MM.1S (cell line): ENCODE measurements at regions not wholly inside any gene's neighbourhood (a gene's known extent, or its start where the extent isn't known, plus 50 kb on each side); places are given as distances from the start of the nearest gene placed in this dataset.

ENCODE experiments used
- DNase-seq: peaks from one replicate; pipeline ENCODE4 v3.0.0-alpha.2; 2015
- H2AFZ ChIP-seq: fragments of 300-600 bp; sonication (generic); 2 replicates; pipeline ENCODE4 v1.6.0; 2016; ENCODE audit warnings: antibody characterized with exemption, low read length
- H3F3A ChIP-seq: fragments of 300-600 bp; sonication (generic); 2 replicates; pipeline ENCODE4 v1.6.1; 2016; ENCODE audit warnings: mild to moderate bottlenecking, antibody characterized with exemption, low read length, moderate library complexity, mixed read lengths; ENCODE audit not compliant: insufficient read depth
- H3K27ac ChIP-seq: fragments of 300-600 bp; sonication (generic); 2 replicates; pipeline ENCODE4 v1.5.1; 2016; ENCODE audit warnings: mild to moderate bottlenecking, low read length
- H3K27me3 ChIP-seq: fragments of 300-600 bp; sonication (generic); replicated peaks from 2 replicates; pipeline ENCODE4 v1.6.0; 2016; ENCODE audit warnings: low read length; ENCODE audit not compliant: insufficient read depth
- H3K36me3 ChIP-seq: fragments of 300-600 bp; sonication (generic); replicated peaks from 2 replicates; pipeline ENCODE4 v1.6.1; 2016; ENCODE audit warnings: mild to moderate bottlenecking, low read length, mixed read lengths; ENCODE audit not compliant: insufficient read depth
- H3K4me1 ChIP-seq: fragments of 300-600 bp; sonication (generic); 2 replicates; pipeline ENCODE4 v1.6.1; 2016; ENCODE audit warnings: low read length, mixed read lengths
- H3K4me2 ChIP-seq: fragments of 300-600 bp; sonication (generic); 2 replicates; pipeline ENCODE4 v1.6.0; 2016; ENCODE audit warnings: low read depth, low read length
- H3K4me3 ChIP-seq: fragments of 300-600 bp; sonication (generic); 2 replicates; pipeline ENCODE4 v1.5.1; 2016; ENCODE audit warnings: low read length, mixed read lengths
- H3K79me2 ChIP-seq: fragments of 300-600 bp; sonication (generic); 2 replicates; pipeline ENCODE4 v1.6.1; 2016; ENCODE audit warnings: mixed run types, low read length, mixed read lengths
- H3K9ac ChIP-seq: fragments of 300-600 bp; sonication (generic); 2 replicates; pipeline ENCODE4 v1.6.1; 2016; ENCODE audit warnings: low read length, mixed read lengths
- H3K9me2 ChIP-seq: fragments of 300-600 bp; sonication (generic); replicated peaks from 2 replicates; pipeline ENCODE4 v1.6.1; 2016; ENCODE audit warnings: mild to moderate bottlenecking, low read length, mixed read lengths; ENCODE audit not compliant: insufficient read depth
- H3K9me3 ChIP-seq: fragments of 300-600 bp; sonication (generic); replicated peaks from 2 replicates; pipeline ENCODE4 v1.6.1; 2016; ENCODE audit warnings: mild to moderate bottlenecking, low read length, mixed read lengths; ENCODE audit not compliant: insufficient read depth
- H4K20me1 ChIP-seq: fragments of 300-600 bp; sonication (generic); 2 replicates; pipeline ENCODE4 v1.6.1; 2016; ENCODE audit warnings: mild to moderate bottlenecking, low read length, moderate library complexity, mixed read lengths; ENCODE audit not compliant: insufficient read depth
- EZH2 ChIP-seq: fragments of 300-600 bp; sonication (generic); optimal IDR thresholded peaks from 2 replicates; pipeline ENCODE3; 2017; ENCODE audit warnings: low read depth, mild to moderate bottlenecking, antibody characterized with exemption, low read length, mixed read lengths
- EZH2phosphoT487 ChIP-seq: fragments of 300-600 bp; sonication (generic); IDR thresholded peaks from 2 replicates; pipeline ENCODE4 v1.6.1; 2018; ENCODE audit warnings: antibody characterized with exemption, low read length
- TF ChIP-seq, protein P1 (sequence below): fragments of 300-600 bp; sonication (generic); IDR thresholded peaks from 2 replicates; pipeline ENCODE4 v1.5.1; 2016; ENCODE audit warnings: antibody characterized with exemption, low read length, mixed read lengths

DNA sequence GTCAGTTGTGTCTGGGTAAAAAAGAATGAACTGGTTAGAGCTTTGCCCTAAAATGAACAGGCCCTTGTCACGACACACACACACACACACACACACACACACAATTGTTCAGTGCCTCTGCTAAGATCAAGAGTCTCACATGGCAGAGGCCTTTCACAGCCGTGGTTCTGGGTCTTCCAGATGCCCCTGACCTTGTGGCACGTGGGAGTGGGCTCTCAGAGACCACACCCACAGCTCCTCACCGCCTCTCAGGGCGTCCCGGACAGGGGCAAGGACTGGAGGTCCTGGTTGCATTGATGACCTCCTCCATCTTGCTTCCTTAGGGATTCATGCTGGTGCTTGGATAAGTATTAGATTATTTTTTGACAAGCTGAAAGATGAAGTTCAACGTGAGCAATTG is 101.0 kb downstream of the HSPH1 start:
- no peaks in the 10 kb centered on the region for H3K79me2 ChIP-seq
- H4K20me1 ChIP-seq = no peaks in the 10 kb centered on the region
- no peaks in the 10 kb centered on the region for H3F3A ChIP-seq
- H3K36me3 ChIP-seq = no peaks in the 10 kb centered on the region
- H3K4me1 ChIP-seq = no peaks in the 10 kb centered on the region
- H3K9me3 ChIP-seq = no peaks in the 10 kb centered on the region
- H3K9me2 ChIP-seq = no peaks in the 10 kb centered on the region
- no peaks in the 10 kb centered on the region for H3K27me3 ChIP-seq
- no peak overlapping the region for H3K9ac ChIP-seq
- H3K27ac ChIP-seq = no peak overlapping the region
- TF ChIP-seq, protein P1, sequence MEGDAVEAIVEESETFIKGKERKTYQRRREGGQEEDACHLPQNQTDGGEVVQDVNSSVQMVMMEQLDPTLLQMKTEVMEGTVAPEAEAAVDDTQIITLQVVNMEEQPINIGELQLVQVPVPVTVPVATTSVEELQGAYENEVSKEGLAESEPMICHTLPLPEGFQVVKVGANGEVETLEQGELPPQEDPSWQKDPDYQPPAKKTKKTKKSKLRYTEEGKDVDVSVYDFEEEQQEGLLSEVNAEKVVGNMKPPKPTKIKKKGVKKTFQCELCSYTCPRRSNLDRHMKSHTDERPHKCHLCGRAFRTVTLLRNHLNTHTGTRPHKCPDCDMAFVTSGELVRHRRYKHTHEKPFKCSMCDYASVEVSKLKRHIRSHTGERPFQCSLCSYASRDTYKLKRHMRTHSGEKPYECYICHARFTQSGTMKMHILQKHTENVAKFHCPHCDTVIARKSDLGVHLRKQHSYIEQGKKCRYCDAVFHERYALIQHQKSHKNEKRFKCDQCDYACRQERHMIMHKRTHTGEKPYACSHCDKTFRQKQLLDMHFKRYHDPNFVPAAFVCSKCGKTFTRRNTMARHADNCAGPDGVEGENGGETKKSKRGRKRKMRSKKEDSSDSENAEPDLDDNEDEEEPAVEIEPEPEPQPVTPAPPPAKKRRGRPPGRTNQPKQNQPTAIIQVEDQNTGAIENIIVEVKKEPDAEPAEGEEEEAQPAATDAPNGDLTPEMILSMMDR = no peak
- H2AFZ ChIP-seq = no peak overlapping the region
- no peak for DNase-seq
- no peak overlapping the region for H3K4me2 ChIP-seq
- H3K4me3 ChIP-seq = no peak overlapping the region

DNA sequence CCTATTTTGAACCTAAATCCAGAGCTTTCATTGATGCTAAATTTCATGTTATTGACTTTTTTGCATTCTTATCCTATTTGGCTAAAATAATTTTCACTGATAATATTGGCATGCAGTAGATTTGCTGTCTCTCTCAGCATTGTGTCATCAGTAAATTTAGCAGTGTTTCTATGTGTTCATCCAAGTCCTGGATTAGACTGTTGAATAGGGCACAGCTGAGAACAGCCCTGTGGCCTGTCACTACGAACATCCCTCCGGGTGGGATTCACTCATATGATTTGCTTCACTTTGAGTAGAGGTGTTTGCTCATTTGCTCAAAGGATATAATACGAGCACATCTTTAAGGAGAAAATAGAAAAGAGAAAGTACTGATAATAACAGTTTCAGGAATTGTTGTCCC is 101.5 kb downstream of the HSPH1 start:
- Histone ChIP-seq H2AFZ (no peak overlapping the region), H3K27me3 (no peaks in the 10 kb centered on the region), H4K20me1 (no peaks in the 10 kb centered on the region), H3K36me3 (no peaks in the 10 kb centered on the region), H3K79me2 (no peaks in the 10 kb centered on the region), H3K9me2 (no peaks in the 10 kb centered on the region), H3K4me2 (no peak overlapping the region), H3K4me1 (no peaks in the 10 kb centered on the region), H3K9me3 (no peaks in the 10 kb centered on the region), H3K27ac (no peak overlapping the region), H3K4me3 (no peak overlapping the region), H3K9ac (no peak overlapping the region), H3F3A (no peaks in the 10 kb centered on the region)
- TF ChIP-seq EZH2 = no peak
- no peak for DNase-seq

DNA sequence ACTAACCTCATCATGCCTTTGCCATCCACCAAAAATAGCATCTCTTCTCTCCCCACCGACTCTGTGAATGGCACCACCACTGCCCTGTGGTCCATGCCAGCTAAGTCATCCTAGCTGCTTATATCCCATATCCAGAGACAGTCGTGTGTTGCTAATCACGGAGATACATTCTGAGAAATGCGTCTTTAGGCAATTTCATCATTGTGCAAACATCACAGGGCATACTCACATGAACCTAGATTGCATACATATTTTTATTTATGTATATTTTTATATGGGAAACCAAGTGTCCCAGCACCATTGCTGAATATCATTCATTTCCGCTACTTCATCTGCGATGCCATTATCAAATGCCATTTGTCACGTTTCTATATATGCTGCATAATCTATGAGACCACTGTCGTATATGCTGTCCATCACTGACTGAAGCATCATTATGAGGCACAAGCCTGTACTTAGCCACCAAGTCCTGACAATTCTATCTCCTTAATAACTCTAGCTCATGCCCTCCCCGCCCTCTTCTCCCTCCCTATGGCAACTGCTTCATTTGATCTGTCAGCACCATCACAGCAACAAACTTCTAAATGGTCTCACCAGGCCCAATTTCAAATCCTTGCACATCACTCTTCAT is 104.2 kb downstream of the HSPH1 start:
- H2AFZ ChIP-seq = no peak overlapping the region
- H3K36me3 ChIP-seq = no peaks in the 10 kb centered on the region
- H3K4me1 ChIP-seq = no peaks in the 10 kb centered on the region
- H3K9me2 ChIP-seq = no peaks in the 10 kb centered on the region
- no peaks in the 10 kb centered on the region for H3K9me3 ChIP-seq
- TF ChIP-seq, protein P1 = no peak
- TF ChIP-seq EZH2 (no peak), EZH2phosphoT487 (no peak)
- H3K4me3 ChIP-seq = no peak overlapping the region
- H3K27me3 ChIP-seq = no peaks in the 10 kb centered on the region
- no peak overlapping the region for H3K4me2 ChIP-seq
- DNase-seq = no peak
- no peaks in the 10 kb centered on the region for H4K20me1 ChIP-seq
- no peak overlapping the region for H3K9ac ChIP-seq
- no peaks in the 10 kb centered on the region for H3K79me2 ChIP-seq
- no peaks in the 10 kb centered on the region for H3F3A ChIP-seq
- H3K27ac ChIP-seq = no peak overlapping the region

DNA sequence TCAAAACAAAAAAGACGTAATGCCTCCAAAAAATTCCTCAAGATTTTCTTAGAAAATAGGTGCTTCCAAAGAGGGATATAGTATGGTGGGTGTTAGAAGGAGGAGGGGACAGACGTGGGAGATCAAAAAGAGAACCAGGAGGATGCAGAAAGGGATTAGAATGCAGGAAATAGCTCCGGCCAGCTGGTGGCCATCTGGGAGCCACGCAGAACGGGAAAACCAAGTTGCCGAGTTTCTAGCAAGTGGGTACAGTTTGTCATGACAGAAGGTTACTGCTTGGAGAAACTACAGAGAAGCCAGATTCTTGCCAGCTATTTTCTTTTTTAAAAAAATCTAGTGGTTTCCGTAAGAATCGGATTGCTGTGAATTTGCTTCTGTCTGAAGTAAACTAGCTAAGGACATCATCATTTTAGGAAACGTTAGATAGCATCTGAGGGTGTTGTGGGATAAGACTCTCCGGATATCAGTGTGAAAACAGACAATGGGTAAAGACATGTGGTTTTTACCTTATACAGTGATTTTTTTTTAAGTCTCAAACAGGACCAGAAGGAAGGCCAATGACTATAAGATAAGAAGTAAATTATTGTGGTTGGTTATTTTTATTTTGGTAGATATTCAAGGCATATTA is 104.9 kb downstream of the HSPH1 start:
- Histone ChIP-seq H3K79me2 (no peaks in the 10 kb centered on the region), H3K27me3 (no peaks in the 10 kb centered on the region), H3K36me3 (no peaks in the 10 kb centered on the region), H3K9me2 (no peaks in the 10 kb centered on the region), H3K4me2 (no peak overlapping the region), H3K9me3 (no peaks in the 10 kb centered on the region), H4K20me1 (no peaks in the 10 kb centered on the region), H3K27ac (no peak overlapping the region), H3K4me1 (no peaks in the 10 kb centered on the region), H3K9ac (no peak overlapping the region), H2AFZ (no peak overlapping the region), H3K4me3 (no peak overlapping the region), H3F3A (no peaks in the 10 kb centered on the region)
- no peak for TF ChIP-seq EZH2phosphoT487
- TF ChIP-seq EZH2 = no peak
- TF ChIP-seq, protein P1 = no peak
- DNase-seq = no peak
